AG08395 (cell line): ENCODE measurements at regions not wholly inside any gene's neighbourhood (a gene's known extent, or its start where the extent isn't known, plus 50 kb on each side); places are given as distances from the start of the nearest gene placed in this dataset.

ENCODE experiments used
- DNase-seq: peaks from one replicate; pipeline ENCODE4 v3.0.0; 2012; ENCODE audit warnings: mixed read lengths, low spot score

GRCh38 chr20:16174311-16174710 lies 398.9 kb downstream of the KIF16B start:
- DNase-seq: no peak

DNA sequence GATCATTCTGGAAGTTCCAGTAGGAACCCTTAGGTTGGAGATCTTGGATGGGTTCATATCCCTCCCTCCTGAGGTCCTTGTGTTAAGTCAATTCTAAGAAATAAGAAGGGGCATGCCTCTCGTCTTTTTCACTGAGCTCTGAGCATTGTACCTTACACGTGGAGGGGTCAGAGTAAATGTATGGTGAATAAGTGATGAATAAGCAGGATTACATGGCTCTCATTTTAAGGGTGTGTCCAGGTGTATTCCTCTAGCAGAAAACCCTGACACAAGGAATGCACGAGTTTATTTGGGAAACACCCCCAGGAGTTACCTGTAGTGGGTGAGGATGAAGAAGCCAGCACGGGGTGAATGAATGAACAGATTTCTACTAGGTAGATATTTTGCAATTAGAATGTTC lies 400.2 kb downstream of the KIF16B start:
- no peak for DNase-seq

DNA sequence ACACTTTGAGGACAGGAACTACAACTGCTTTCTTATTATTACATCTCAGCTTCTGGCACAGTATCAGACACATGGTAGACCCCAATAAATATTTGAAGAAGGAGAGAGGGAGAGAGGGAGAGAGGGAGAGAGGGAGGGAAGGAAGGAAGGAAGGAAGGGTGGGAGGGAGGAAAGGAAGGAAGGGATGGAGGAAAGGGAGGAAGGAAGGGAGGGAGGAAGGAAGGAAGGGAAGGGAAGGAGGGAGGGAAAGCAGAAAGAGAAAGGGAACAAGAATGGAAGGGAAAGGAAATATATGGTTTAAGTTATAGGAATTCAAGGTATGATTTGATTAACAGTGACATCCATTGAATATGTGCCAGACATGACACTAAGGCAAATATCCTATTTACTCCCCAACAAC lies 402.1 kb downstream of the KIF16B start:
- DNase-seq: no peak

DNA sequence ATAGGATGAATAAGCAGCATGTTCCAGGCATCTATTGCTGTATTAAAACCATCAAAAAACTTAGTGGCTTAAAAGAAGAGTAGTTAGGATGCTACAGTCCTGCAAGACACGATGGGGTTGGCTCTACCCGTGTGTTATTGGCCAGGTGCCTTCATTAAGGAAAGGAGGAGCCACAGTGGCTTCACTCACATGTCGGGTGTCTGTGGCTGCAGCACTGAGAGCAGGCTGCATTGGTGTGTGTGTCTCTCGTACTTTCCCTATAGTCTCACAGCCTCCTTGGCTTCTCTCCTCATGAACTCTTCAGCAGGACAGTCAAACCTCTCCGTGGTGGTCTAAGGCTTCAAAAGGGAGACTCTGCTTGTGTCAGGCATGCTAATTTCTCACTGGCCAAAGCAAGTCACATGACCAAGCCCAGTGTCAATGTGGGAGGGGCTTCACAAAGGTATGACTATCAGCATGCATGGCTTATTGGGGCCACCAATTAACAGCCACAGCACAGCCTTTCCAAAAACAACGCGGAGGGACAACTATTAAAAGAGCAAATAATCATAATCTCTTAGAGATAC lies 402.8 kb downstream of the KIF16B start:
- no peak for DNase-seq

- no peak for DNase-seq
These were observed 405.7 kb downstream of the KIF16B start for GRCh38 chr20:16167423-16168130.

- DNase-seq: no peak
These were observed 406.5 kb downstream of the KIF16B start for GRCh38 chr20:16166737-16167136.

DNA sequence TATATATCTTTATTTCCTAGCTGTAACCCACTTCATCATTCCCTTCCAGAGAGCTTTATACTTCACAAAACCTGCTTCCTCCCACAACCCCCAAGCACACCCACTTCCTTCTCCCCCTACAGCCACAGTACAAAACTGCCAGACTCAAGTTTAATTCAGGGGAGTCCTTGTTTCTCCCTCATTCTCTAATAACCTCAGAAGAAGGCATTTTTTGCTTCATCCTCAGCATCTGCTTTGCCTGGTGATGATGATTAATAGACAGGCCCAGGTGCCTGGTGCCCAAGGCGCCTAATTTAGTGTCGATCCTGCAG lies 414.3 kb downstream of the KIF16B start:
- DNase-seq: no peak

DNA sequence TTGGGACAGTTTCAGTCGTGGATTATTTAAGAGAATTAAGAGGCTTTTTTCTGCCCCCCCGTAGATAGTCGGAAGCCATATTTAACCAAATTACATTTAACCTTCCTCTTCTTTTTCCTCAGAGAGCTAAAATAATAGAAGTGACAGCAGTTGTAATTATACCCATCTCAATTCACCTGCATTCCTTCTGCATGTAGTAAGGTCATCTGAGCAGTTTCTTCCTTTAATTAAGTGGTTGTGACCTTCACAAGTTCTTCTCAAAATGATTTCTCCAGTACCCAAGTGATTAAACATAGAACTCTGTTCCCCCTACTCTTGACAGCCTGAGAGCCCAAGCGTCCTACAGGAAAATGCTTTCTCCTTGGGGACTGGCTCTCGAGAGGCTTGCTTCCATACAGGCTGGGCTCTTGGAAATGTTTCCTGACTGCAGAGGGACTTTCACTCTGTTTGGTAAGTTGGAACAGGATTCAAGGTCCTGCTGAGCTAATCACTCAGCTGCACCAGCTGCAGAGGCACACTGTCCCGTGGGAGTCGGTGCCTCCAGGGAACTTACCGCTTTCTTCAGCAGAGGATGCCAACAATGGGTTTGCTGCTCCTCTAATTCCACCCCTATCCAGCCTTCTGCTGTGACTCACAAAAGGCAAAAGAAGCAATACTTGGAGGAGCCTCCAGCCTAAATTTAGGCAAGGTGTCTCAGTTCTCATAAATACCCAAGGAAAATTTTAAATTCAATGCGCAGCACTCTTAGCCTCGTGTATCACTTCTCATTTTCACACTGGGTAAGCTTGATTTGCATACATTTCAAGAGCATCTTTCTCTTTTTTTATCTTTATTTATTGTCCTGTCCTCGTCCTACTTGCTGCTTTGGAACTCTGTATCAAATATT lies 414.9 kb downstream of the KIF16B start:
- no peak for DNase-seq

DNA sequence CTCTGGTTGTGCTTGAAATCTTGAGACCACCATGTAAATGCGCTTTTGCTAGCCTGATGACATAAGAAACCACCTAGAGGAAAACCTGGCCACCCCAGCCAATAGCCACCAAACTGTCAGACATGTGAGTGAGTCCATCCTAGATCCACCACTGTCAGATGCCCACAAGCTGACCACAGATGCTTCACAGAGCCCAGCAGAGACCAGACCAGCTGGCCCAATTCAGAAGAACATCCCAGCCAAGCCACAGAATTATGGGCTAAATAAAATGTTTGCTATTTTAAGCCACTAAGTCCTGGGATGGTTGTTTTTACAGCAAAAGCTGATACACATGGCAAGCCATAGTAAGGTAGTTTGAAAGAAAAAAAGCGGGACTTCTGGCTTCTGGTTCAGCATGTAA lies 425.3 kb downstream of the KIF16B start:
- no peak for DNase-seq

DNA sequence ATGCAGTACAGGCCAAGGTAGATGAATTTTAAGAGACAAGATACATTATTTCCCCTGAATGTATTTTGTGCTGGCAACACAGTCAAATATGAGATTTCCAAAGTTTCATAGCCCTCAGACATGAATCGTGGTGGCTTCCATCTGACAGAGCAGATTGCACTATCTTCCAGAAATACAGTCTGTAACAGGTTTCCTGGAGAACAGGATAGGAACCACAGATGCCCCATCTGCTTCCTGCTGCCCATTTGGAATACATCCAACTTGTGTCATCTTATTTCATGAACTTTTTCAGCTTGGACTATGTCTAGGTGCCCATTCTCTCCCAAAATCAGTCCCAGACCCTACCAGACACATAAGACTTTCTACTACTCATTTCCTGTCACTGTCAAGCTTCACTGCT lies 426.0 kb downstream of the KIF16B start:
- DNase-seq: no peak

DNA sequence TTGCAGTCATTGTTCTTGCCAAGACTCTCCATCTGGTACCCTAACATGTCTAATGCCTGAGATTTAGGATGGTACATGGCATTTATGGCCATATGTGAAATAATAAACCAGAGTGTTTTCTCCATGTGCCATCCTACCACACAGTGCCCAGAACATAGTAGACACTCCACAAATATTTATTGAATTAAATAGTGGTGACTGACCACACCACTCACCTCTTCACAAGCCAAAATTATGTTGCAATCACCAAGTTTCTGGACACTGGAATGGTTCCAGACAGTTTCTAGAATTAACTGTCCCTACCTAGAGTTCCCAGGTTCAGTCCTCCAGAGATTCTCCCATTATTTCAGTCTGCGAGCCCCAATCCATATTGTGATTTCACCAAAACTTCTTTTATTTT lies 427.3 kb downstream of the KIF16B start:
- DNase-seq: no peak

- no peak for DNase-seq
These were observed 429.7 kb downstream of the KIF16B start for GRCh38 chr20:16143596-16143995.

DNA sequence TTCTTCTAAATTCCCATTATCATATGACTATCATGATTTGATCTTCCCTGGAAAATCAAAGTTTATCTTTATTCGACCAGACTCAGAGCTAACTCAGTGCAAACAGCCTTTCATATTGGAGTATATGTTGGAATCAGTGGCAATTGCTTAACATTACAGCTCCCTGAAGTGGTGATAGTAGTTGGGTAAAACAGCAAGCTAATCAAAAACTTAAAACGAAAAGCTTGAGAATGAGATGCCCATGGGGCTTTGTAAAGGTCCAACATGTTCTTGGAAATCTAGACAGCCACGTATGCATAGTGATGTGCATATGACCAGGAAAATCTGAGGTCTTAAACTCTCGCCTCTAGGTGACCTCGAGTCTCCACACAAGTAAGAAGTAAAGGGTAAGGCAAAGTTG lies 437.6 kb downstream of the KIF16B start:
- DNase-seq: no peak

DNA sequence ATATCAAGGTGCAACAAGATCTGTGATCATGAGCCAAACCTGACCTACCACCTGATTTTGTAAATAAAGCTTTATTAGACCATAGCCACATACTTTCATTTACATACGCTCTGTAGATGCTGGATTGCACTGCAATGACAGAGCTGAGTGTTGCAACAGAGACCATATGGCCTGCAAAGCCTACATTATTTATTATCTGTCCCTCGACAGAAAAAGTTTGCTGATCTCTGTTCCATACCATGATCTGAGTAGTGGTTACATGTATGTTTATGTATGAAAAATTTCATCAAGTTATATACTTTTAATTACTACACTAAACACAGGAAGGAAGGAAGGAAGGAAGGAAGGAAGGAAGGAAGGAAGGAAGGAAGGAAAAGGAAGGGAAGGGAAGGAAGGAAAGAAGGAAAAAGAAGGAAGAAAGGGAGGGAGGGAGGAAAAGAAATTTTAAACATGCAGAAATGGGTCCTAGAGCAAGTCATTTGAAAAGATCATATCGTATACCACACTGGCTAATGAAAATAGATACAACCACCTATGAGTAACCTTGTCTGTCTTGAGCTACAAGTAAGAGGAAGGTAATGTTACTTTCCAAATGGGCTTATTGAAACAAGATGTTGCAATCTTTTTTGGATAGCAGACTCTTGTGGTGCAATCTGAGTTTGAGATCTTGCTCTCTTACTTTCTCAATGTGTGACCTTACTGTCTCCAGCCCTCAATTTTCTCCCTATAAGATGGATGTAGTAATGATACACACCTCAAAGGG lies 441.0 kb downstream of the KIF16B start:
- no peak for DNase-seq

GRCh38 chr20:16129411-16129810 lies 443.8 kb downstream of the KIF16B start:
- no peak for DNase-seq

DNA sequence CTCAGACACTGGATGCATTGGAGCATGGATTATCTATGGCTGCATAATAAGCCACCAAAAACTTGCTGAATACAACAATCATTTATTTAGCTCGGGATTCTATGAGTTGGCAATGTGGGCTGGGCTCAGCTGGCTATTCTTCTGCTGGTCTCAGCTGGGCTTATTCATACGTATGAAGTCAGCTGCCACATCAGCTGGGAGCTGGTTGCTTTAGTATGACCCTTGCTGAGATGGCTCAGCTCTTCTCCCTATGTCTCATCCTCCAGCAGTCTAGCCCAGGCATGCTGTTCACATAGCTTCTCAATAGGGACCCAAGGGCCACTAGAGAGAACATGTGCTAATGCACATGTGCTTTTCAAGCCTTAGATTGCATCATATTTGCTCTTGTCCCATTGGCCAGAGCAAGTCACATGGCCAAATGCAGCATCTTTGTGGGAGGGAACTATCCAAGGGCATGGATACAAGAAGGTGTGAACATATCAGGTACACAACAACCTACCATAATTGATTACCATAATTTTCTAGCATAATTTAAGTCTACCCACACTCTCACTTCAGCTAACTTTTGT lies 444.6 kb downstream of the KIF16B start:
- DNase-seq: no peak

- DNase-seq: no peak
These were observed 447.4 kb downstream of the KIF16B start for GRCh38 chr20:16125816-16126215.

DNA sequence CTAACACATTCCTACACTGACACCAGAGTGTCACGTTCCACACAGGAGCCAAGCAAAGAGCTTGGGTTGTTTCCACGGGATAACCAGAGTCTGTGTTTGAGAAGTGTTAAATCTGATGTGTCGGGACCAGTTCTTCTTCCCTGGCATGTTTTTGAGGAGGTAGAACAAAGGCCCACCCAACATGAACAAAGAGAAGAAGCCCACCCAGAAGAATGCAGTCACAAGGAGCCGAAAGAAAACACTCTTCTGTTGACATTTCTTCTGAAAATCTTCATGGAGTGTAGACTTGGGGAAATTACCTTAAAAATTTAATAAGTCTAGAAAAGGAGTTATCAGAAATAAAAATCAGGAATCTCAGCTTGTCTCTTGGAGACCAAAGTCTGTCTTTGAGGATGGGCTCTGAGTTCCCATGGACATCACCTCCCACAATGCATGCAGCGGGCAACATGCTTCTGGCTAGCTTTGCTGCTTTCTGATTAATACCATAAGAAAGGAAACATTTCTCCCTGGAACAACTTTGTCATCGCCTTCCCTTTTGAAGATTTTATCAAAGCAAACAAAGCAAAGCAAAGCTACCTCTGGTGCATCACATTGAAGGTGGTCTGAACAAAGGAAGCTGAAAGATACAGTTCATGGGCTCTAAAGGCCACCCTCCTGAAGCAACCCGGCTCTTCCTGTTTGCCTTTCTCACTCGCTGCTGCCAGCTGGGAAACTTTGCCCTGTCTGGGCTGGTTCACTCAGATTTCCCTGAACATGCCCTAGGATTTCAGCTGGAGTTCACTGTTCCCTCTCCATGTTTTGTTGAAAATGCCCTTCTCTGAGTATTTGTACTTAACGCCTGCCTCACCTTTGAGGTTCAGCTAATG lies 448.1 kb downstream of the KIF16B start:
- no peak for DNase-seq

DNA sequence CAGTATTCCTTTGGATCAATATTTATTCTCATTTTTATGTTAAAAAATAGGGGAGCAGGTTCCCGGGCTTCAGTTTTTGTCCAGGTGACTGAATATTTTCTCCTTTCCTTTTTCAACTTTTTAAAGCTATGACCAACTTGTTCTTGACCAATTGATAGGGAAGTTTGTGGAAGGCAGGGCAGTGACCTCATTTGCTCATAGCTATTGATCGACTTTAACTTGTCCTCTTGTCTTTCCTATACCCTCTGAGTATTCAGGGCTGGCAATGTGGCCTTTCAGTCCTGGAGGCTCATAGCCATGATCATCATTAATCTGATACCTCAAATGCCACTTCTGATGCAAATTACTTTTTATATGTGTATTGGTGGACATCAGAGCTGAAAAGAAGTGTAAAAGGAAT lies 448.8 kb downstream of the KIF16B start:
- DNase-seq: no peak

- DNase-seq: no peak
These were observed 449.6 kb downstream of the KIF16B start for GRCh38 chr20:16123623-16124022.

GRCh38 chr20:16119909-16120308 lies 453.3 kb downstream of the KIF16B start:
- no peak for DNase-seq
